Breast epithelium (tissue), 3 donors: ENCODE measurements at regions not wholly inside any gene's neighbourhood (a gene's known extent, or its start where the extent isn't known, plus 50 kb on each side); places are given as distances from the start of the nearest gene placed in this dataset.

Source experiments
- CTCF ChIP-seq, 3 donors: fragments of 450-650 bp; IDR thresholded peaks; one replicate each; pipeline ENCODE4 v1.5.1; 2016 to 2017; ENCODE audit warnings: antibody characterized with exemption in 3 of 3, mild to moderate bottlenecking in 3 of 3, moderate library complexity in 3 of 3
- POLR2A ChIP-seq: fragments of 450-650 bp; IDR thresholded peaks from one replicate; pipeline ENCODE4 v1.6.1; 2016; ENCODE audit warnings: antibody characterized with exemption, mild to moderate bottlenecking, moderate library complexity
- POLR2AphosphoS5 ChIP-seq, 3 donors: sonication (generic); formaldehyde crosslinking; IDR thresholded peaks; one replicate each; pipeline ENCODE4 v1.6.1; 2017; ENCODE audit warnings: antibody characterized with exemption in 3 of 3

GRCh38 chr2:23065936-23066335, 319.0 kb upstream of the KLHL29 start:
- TF ChIP-seq POLR2A = no peak
- TF ChIP-seq CTCF (IDR thresholded peaks at IDR 0.05) = no peak
- TF ChIP-seq POLR2AphosphoS5 (IDR thresholded peaks at IDR 0.05) = no peak
